SK-N-SH (cell line): ENCODE measurements at regions not wholly inside any gene's neighbourhood (a gene's known extent, or its start where the extent isn't known, plus 50 kb on each side); places are given as distances from the start of the nearest gene placed in this dataset.

Experiments used
- CTCF ChIA-PET: fragments of 300-600, 350-600 bp; formaldehyde crosslinking; extraction: SDS; loops from one replicate; lab custom pipeline; 2021; lab: Yijun Ruan, JAX
- POLR2A ChIA-PET: fragments of 350-600 bp; sonication (Branson Sonifier 250); formaldehyde crosslinking; extraction: SDS; loops from one replicate; lab custom pipeline; 2020; ENCODE audit warnings: antibody characterized with exemption, inconsistent platforms; lab: Yijun Ruan, JAX
- DNase-seq: peaks from one replicate; pipeline ENCODE4 v3.0.0; 2012
- H2AFZ ChIP-seq: fragments of 200-600 bp; sonication (generic); 2 replicates; pipeline ENCODE4 v1.8.1; 2016; ENCODE audit warnings: antibody characterized with exemption, mild to moderate bottlenecking, low read depth
- H3F3A ChIP-seq: fragments of 200-600 bp; sonication (generic); replicated peaks from 2 replicates; pipeline ENCODE3; 2016; ENCODE audit warnings: antibody characterized with exemption, mild to moderate bottlenecking; ENCODE audit not compliant: insufficient read depth
- H3K27ac ChIP-seq, 2 experiments: fragments of 200-500 bp in 1 of 2; fragments of 200-600 bp in 1 of 2; sonication (Bioruptor generic) in 1 of 2; sonication (generic), shearing (Covaris generic) in 1 of 2; 2 replicates each; pipeline versions ENCODE4 v1.5.1 to v1.6.1; 2014 to 2016; ENCODE audit warnings: low read depth in 2 of 2, inconsistent platforms in 1 of 2, low read length in 1 of 2, mild to moderate bottlenecking in 1 of 2, mixed read lengths in 1 of 2
- H3K27me3 ChIP-seq: fragments of 200-600 bp; sonication (generic), shearing (Covaris generic); 2 replicates; pipeline ENCODE4 v1.6.1; 2016; ENCODE audit warnings: mixed run types; ENCODE audit not compliant: insufficient read depth
- H3K36me3 ChIP-seq, 2 experiments: fragments of 200-500 bp in 1 of 2; fragments of 200-600 bp in 1 of 2; sonication (Bioruptor generic) in 1 of 2; sonication (generic) in 1 of 2; replicated peaks in 1 of 2; 2 replicates each; pipeline versions ENCODE3 to v1.5.1; 2014 to 2016; ENCODE audit warnings: low read length in 1 of 2, mild to moderate bottlenecking in 1 of 2; ENCODE audit not compliant: insufficient read depth in 2 of 2, control insufficient read depth in 1 of 2
- H3K4me1 ChIP-seq, 2 experiments: fragments of 200-500 bp in 1 of 2; fragments of 200-600 bp in 1 of 2; sonication (Bioruptor generic) in 1 of 2; sonication (generic), shearing (Covaris generic) in 1 of 2; 2 replicates each; pipeline versions ENCODE4 v1.5.1 to v1.6.1; 2014 to 2016; ENCODE audit warnings: low read depth in 1 of 2, low read length in 1 of 2, mixed run types in 1 of 2; ENCODE audit not compliant: insufficient read depth in 2 of 2, control insufficient read depth in 1 of 2
- H3K4me2 ChIP-seq: fragments of 200-600 bp; sonication (generic), shearing (Covaris generic); 2 replicates; pipeline ENCODE4 v1.6.1; 2017; ENCODE audit warnings: mixed run types
- H3K4me3 ChIP-seq, 2 experiments: fragments of 200-500 bp in 1 of 2; fragments of 200-600 bp in 1 of 2; sonication (Bioruptor generic) in 1 of 2; sonication (generic), shearing (Covaris generic) in 1 of 2; 2 replicates each; pipeline versions ENCODE4 v1.5.1 to v1.8.1; 2014 to 2016; ENCODE audit warnings: low read depth in 2 of 2, inconsistent platforms in 1 of 2, low read length in 1 of 2, mild to moderate bottlenecking in 1 of 2, mixed read lengths in 1 of 2, moderate library complexity in 1 of 2
- H3K79me2 ChIP-seq: fragments of 200-600 bp; sonication (generic); 2 replicates; pipeline ENCODE4 v1.8.1; 2017; ENCODE audit warnings: mild to moderate bottlenecking; ENCODE audit not compliant: insufficient read depth
- H3K9ac ChIP-seq: fragments of 200-600 bp; sonication (generic); 2 replicates; pipeline ENCODE4 v1.6.1; 2017; ENCODE audit warnings: mixed run types
- H3K9me2 ChIP-seq: fragments of 200-600 bp; sonication (generic); 2 replicates; pipeline ENCODE4 v1.6.1; 2017; ENCODE audit warnings: mixed run types
- H3K9me3 ChIP-seq: fragments of 200-600 bp; sonication (generic); 2 replicates; pipeline ENCODE4 v1.6.1; 2017; ENCODE audit warnings: mixed run types, mild to moderate bottlenecking, moderate library complexity
- H4K20me1 ChIP-seq: fragments of 200-600 bp; sonication (generic); 2 replicates; pipeline ENCODE4 v1.6.1; 2017; ENCODE audit warnings: mild to moderate bottlenecking, mixed run types; ENCODE audit not compliant: insufficient read depth
- CTCF ChIP-seq: fragments of 200-600 bp; sonication (generic); IDR thresholded peaks from 2 replicates; pipeline ENCODE4 v1.6.1; 2017; ENCODE audit warnings: antibody characterized with exemption, mild to moderate bottlenecking, moderate library complexity
- ELF1 ChIP-seq: IDR thresholded peaks from 2 replicates; pipeline ENCODE4 v1.4.0; 2012
- EP300 ChIP-seq, 2 experiments: IDR thresholded peaks; 2 replicates each; pipeline versions ENCODE4 v1.4.0 to v1.6.1; 2012; ENCODE audit warnings: borderline replicate concordance in 1 of 2, low read depth in 1 of 2, low read length in 1 of 2
- EZH2phosphoT487 ChIP-seq: fragments of 200-600 bp; sonication (generic); IDR thresholded peaks from 2 replicates; pipeline ENCODE4 v1.6.1; 2017; ENCODE audit warnings: low read depth, mixed run types, mild to moderate bottlenecking, antibody characterized with exemption, moderate library complexity, borderline replicate concordance
- FOSL2 ChIP-seq: IDR thresholded peaks from 2 replicates; pipeline ENCODE4 v1.4.0; 2012; ENCODE audit warnings: low read depth, mild to moderate bottlenecking, moderate library complexity, borderline replicate concordance
- FOXJ3 ChIP-seq: sonication (generic); formaldehyde crosslinking; IDR thresholded peaks from 2 replicates; pipeline ENCODE4 v1.5.1; 2020; ENCODE audit warnings: mild to moderate bottlenecking, missing genetic modification reagents
- GABPA ChIP-seq: IDR thresholded peaks from 2 replicates; pipeline ENCODE4 v1.4.0; 2012; ENCODE audit warnings: low read depth, mild to moderate bottlenecking
- JUND ChIP-seq: IDR thresholded peaks from 2 replicates; pipeline ENCODE4 v1.4.0; 2012
- MAX ChIP-seq: IDR thresholded peaks from 2 replicates; pipeline ENCODE4 v1.4.0; 2012; ENCODE audit warnings: low read depth
- MEF2A ChIP-seq: IDR thresholded peaks from 2 replicates; pipeline ENCODE4 v1.4.0; 2012; ENCODE audit warnings: low read depth, borderline replicate concordance
- NFIC ChIP-seq: IDR thresholded peaks from 2 replicates; pipeline ENCODE4 v1.4.0; 2012; ENCODE audit warnings: borderline replicate concordance
- NRF1 ChIP-seq: IDR thresholded peaks from 2 replicates; pipeline ENCODE4 v1.6.1; 2012; ENCODE audit warnings: low read depth, mild to moderate bottlenecking, low read length
- POLR2AphosphoS5 ChIP-seq: IDR thresholded peaks from 2 replicates; pipeline ENCODE4 v1.6.1; 2012; ENCODE audit warnings: low read depth, low read length
- RAD21 ChIP-seq: IDR thresholded peaks from 2 replicates; pipeline ENCODE4 v1.6.1; 2012; ENCODE audit warnings: mild to moderate bottlenecking, low read length
- RFX5 ChIP-seq: IDR thresholded peaks from 2 replicates; pipeline ENCODE4 v1.6.1; 2012; ENCODE audit warnings: mild to moderate bottlenecking, improper control_type of control experiment, low read length
- RXRA ChIP-seq: IDR thresholded peaks from 2 replicates; pipeline ENCODE4 v1.4.0; 2012; ENCODE audit warnings: low read depth, mild to moderate bottlenecking, borderline replicate concordance
- SIN3A ChIP-seq: IDR thresholded peaks from 2 replicates; pipeline ENCODE4 v1.6.1; 2012; ENCODE audit warnings: low read depth, mild to moderate bottlenecking, low read length, moderate library complexity, borderline replicate concordance
- SMC3 ChIP-seq: IDR thresholded peaks from 2 replicates; pipeline ENCODE4 v1.6.1; 2012; ENCODE audit warnings: low read depth, low read length, improper control_type of control experiment
- TAF1 ChIP-seq: IDR thresholded peaks from 2 replicates; pipeline ENCODE4 v1.6.1; 2012; ENCODE audit warnings: low read depth, mild to moderate bottlenecking, low read length, moderate library complexity, borderline replicate concordance
- TCF12 ChIP-seq: IDR thresholded peaks from 2 replicates; pipeline ENCODE4 v1.4.0; 2012
- USF1 ChIP-seq: IDR thresholded peaks from 2 replicates; pipeline ENCODE4 v1.4.0; 2012; ENCODE audit warnings: low read depth, borderline replicate concordance
- USF2 ChIP-seq: fragments of 150-350 bp; IDR thresholded peaks from 2 replicates; pipeline ENCODE4 v1.6.1; 2017; ENCODE audit warnings: antibody characterized with exemption, low read length, low read depth, borderline replicate concordance
- WGBS: methylation state at CpG from one replicate; pipeline ENCODE4 v1.1.6; 2017; ENCODE audit warnings: low lambda C conversion rate; 5-methylcytosine and 5-hydroxymethylcytosine counted together

- WGBS, result 99% methylated on average over 8 of the region's 8 CpGs
- Histone ChIP-seq H3F3A (no peaks in the 10 kb centered on the region), H3K27ac (no peak overlapping the region), H3K36me3 (no peaks in the 10 kb centered on the region), H2AFZ (no peak overlapping the region), H3K9me3 (no peaks in the 10 kb centered on the region), H3K9ac (no peak overlapping the region), H4K20me1 (no peaks in the 10 kb centered on the region), H3K27me3 (no peaks in the 10 kb centered on the region), H3K79me2 (no peaks in the 10 kb centered on the region), H3K9me2 (no peaks in the 10 kb centered on the region), H3K4me1 (no peaks in the 10 kb centered on the region; a peak in 1 of 4 replicates), H3K4me3 (no peak overlapping the region), H3K4me2 (no peak overlapping the region)
- POLR2A ChIA-PET, result no interaction called here
- DNase-seq, result no peak
- CTCF ChIA-PET, result interaction anchor here (1.0 kb wide), 1 partner anchor 7 kb away, joined by 4 read pairs; no protein-coding TSS in a partner anchor
- no peak for TF ChIP-seq MEF2A
Measured at GRCh38 chr1:177425199-177425598, 254.4 kb downstream of the BRINP2 start.

- Histone ChIP-seq H4K20me1 (no peaks in the 10 kb centered on the region), H3K4me1 (no peaks in the 10 kb centered on the region; a peak in 1 of 4 replicates), H3K9me3 (no peaks in the 10 kb centered on the region), H3K4me2 (no peak overlapping the region), H3K4me3 (no peak overlapping the region), H3K27me3 (no peaks in the 10 kb centered on the region), H3K9me2 (no peaks in the 10 kb centered on the region), H3K9ac (no peak overlapping the region), H3K79me2 (no peaks in the 10 kb centered on the region), H3K27ac (no peak overlapping the region), H2AFZ (no peak overlapping the region), H3K36me3 (no peaks in the 10 kb centered on the region), H3F3A (no peaks in the 10 kb centered on the region)
- DNase-seq, result no peak
- TF ChIP-seq NRF1 (no peak), TCF12 (no peak), RXRA (no peak), POLR2AphosphoS5 (no peak), FOSL2 (no peak), RAD21 (no peak), JUND (no peak), TAF1 (no peak), SIN3A (no peak)
- POLR2A ChIA-PET, result no interaction called here
- CTCF ChIA-PET, result interaction anchor here (1.0 kb wide), 1 partner anchor 8 kb away, joined by 4 read pairs; no protein-coding TSS in a partner anchor
Measured at GRCh38 chr1:177424744-177425143, 254.0 kb downstream of the BRINP2 start.

GRCh38 chr1:177423090-177423489 is 252.3 kb downstream of the BRINP2 start:
- WGBS, result 11% methylated on average over 2 of the region's 2 CpGs
- Histone ChIP-seq H3K9ac (no peak overlapping the region), H3K27ac (no peak overlapping the region), H3K4me2 (no peak overlapping the region), H3F3A (no peaks in the 10 kb centered on the region), H3K4me1 (no peaks in the 10 kb centered on the region; a peak in 1 of 4 replicates), H3K36me3 (no peaks in the 10 kb centered on the region), H3K9me3 (no peaks in the 10 kb centered on the region), H3K27me3 (no peaks in the 10 kb centered on the region), H3K9me2 (no peaks in the 10 kb centered on the region), H2AFZ (no peak overlapping the region), H4K20me1 (no peaks in the 10 kb centered on the region), H3K79me2 (no peaks in the 10 kb centered on the region), H3K4me3 (no peak overlapping the region)
- CTCF ChIA-PET, result interaction anchor here (1.2 to 1.5 kb wide), 2 partner anchors 8 to 9 kb away, joined by 3 to 5 read pairs; no protein-coding TSS in a partner anchor
- DNase-seq, result no peak
- POLR2A ChIA-PET, result no interaction called here
- TF ChIP-seq NFIC (no peak), JUND (no peak), RFX5 (no peak), SIN3A (no peak), EZH2phosphoT487 (no peak), SMC3 (no peak), MAX (no peak), USF2 (no peak), FOXJ3 (CRISPR knock-in tag) (no peak), USF1 (no peak), EP300 (IDR thresholded peaks at IDR 0.05; ENCODE audit: borderline replicate concordance in 1 of 2, low read depth in 1 of 2, low read length in 1 of 2) (no peak), RAD21 (no peak), TAF1 (no peak), CTCF (no peak), GABPA (no peak), ELF1 (no peak)
